Mesothelial cell of epicardium (in vitro differentiated cells): ENCODE measurements at regions not wholly inside any gene's neighbourhood (a gene's known extent, or its start where the extent isn't known, plus 50 kb on each side); places are given as distances from the start of the nearest gene placed in this dataset.

Experiments used
- DNase-seq, 2 experiments: peaks; one replicate each; pipeline ENCODE4 v3.0.0; 2021; ENCODE audit warnings: low spot score in 2 of 2; ENCODE audit not compliant: unreplicated experiment in 2 of 2
- H3K27ac Mint-ChIP-seq: 2 replicates; pipeline ENCODE4 v1.8.0; 2021; ENCODE audit warnings: mixed read lengths
- H3K27me3 Mint-ChIP-seq: 2 replicates; pipeline ENCODE4 v1.8.0; 2021; ENCODE audit warnings: low read depth, mixed read lengths
- H3K36me3 Mint-ChIP-seq: 2 replicates; pipeline ENCODE4 v1.8.0; 2021; ENCODE audit warnings: mixed read lengths
- H3K4me1 Mint-ChIP-seq: 2 replicates; pipeline ENCODE4 v1.8.0; 2021; ENCODE audit warnings: mixed read lengths
- H3K4me3 Mint-ChIP-seq: 2 replicates; pipeline ENCODE4 v1.8.0; 2021; ENCODE audit warnings: mild to moderate bottlenecking, moderate library complexity, mixed read lengths
- H3K9me3 Mint-ChIP-seq: 2 replicates; pipeline ENCODE4 v1.8.0; 2021; ENCODE audit warnings: mixed read lengths
- TF ChIP-seq, protein P1 (sequence below): fragments of 200-600 bp; sonication (generic); IDR thresholded peaks from one replicate; pipeline ENCODE4 v1.5.0; 2021; ENCODE audit warnings: antibody characterized with exemption; ENCODE audit not compliant: unreplicated experiment

DNA sequence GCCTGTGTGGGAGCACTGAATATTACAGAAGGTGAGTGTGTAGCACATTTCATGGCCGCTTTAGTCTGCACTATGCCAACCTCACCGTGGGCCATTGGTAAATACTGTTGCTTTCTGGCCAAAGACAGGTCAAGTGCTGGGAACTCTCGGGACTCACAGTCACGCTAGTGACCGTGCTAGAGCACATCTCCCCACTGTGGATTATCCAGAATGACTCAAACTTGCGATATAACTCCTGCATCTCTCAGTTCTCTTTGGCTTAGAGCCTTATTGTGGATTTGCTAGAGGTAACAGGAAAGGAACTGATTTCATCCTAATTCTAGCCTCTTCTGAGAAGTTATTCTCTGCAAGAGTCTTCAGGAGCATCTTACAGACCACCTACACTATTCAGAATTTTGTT, 86.5 kb downstream of the DAD1 start:
- no peaks in the 10 kb centered on the region for H3K36me3 Mint-ChIP-seq
- DNase-seq: no peak
- TF ChIP-seq, protein P1, sequence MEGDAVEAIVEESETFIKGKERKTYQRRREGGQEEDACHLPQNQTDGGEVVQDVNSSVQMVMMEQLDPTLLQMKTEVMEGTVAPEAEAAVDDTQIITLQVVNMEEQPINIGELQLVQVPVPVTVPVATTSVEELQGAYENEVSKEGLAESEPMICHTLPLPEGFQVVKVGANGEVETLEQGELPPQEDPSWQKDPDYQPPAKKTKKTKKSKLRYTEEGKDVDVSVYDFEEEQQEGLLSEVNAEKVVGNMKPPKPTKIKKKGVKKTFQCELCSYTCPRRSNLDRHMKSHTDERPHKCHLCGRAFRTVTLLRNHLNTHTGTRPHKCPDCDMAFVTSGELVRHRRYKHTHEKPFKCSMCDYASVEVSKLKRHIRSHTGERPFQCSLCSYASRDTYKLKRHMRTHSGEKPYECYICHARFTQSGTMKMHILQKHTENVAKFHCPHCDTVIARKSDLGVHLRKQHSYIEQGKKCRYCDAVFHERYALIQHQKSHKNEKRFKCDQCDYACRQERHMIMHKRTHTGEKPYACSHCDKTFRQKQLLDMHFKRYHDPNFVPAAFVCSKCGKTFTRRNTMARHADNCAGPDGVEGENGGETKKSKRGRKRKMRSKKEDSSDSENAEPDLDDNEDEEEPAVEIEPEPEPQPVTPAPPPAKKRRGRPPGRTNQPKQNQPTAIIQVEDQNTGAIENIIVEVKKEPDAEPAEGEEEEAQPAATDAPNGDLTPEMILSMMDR: no peak
- peaks cover 21% of the 10 kb centered on the region for H3K27me3 Mint-ChIP-seq
- H3K27ac Mint-ChIP-seq: no peak overlapping the region
- no peaks in the 10 kb centered on the region for H3K9me3 Mint-ChIP-seq
- no peak overlapping the region for H3K4me3 Mint-ChIP-seq
- H3K4me1 Mint-ChIP-seq: peaks cover 40% of the 10 kb centered on the region

GRCh38 chr14:22502007-22502406, 87.0 kb downstream of the DAD1 start:
- Mint-ChIP-seq H3K36me3 (no peaks in the 10 kb centered on the region), H3K27me3 (peaks cover 21% of the 10 kb centered on the region), H3K9me3 (no peaks in the 10 kb centered on the region), H3K4me1 (peaks cover 41% of the 10 kb centered on the region), H3K27ac (no peak overlapping the region), H3K4me3 (no peak overlapping the region)
- TF ChIP-seq, protein P1: no peak
- no peak for DNase-seq

- no peak for DNase-seq
- peaks cover 25% of the 10 kb centered on the region for H3K27me3 Mint-ChIP-seq
- no peaks in the 10 kb centered on the region for H3K9me3 Mint-ChIP-seq
- H3K36me3 Mint-ChIP-seq: no peaks in the 10 kb centered on the region
- H3K4me1 Mint-ChIP-seq: peaks cover 34% of the 10 kb centered on the region
- TF ChIP-seq, protein P1: no peak
- no peak overlapping the region for H3K4me3 Mint-ChIP-seq
- H3K27ac Mint-ChIP-seq: no peak overlapping the region
These were observed 87.9 kb downstream of the DAD1 start for GRCh38 chr14:22500954-22501726.

- Mint-ChIP-seq H3K36me3 (no peaks in the 10 kb centered on the region), H3K4me3 (no peak overlapping the region), H3K27ac (no peak overlapping the region), H3K9me3 (no peaks in the 10 kb centered on the region), H3K4me1 (peaks cover 30% of the 10 kb centered on the region), H3K27me3 (peaks cover 26% of the 10 kb centered on the region)
- DNase-seq: no peak
- TF ChIP-seq, protein P1: no peak
These were observed 88.5 kb downstream of the DAD1 start for GRCh38 chr14:22500525-22500924.

- H3K4me1 Mint-ChIP-seq: peaks cover 28% of the 10 kb centered on the region
- TF ChIP-seq, protein P1: no peak
- no peak overlapping the region for H3K27ac Mint-ChIP-seq
- H3K36me3 Mint-ChIP-seq: no peaks in the 10 kb centered on the region
- H3K4me3 Mint-ChIP-seq: no peak overlapping the region
- H3K27me3 Mint-ChIP-seq: peaks cover 41% of the 10 kb centered on the region
- no peaks in the 10 kb centered on the region for H3K9me3 Mint-ChIP-seq
- DNase-seq: no peak
These were observed 91.3 kb downstream of the DAD1 start for GRCh38 chr14:22497671-22498093.
